Keratinocyte (primary cell): ENCODE measurements at regions not wholly inside any gene's neighbourhood (a gene's known extent, or its start where the extent isn't known, plus 50 kb on each side); places are given as distances from the start of the nearest gene placed in this dataset.

Experiments
- DNase-seq: peaks from one replicate; pipeline ENCODE4 v3.0.0-alpha.2; 2011; ENCODE audit warnings: low read depth, missing footprints, low spot score
- FAIRE-seq: peaks from 2 replicates; lab custom pipeline; 2011; peaks lifted over from hg19 to GRCh38; lab: Jason Lieb, UNC
- H2AFZ ChIP-seq: 2 replicates; pipeline ENCODE4 v1.6.0; 2012; ENCODE audit warnings: low read length, control low read depth, inconsistent platforms; ENCODE audit not compliant: control insufficient read depth
- H3K27ac ChIP-seq: 2 replicates; pipeline ENCODE4 v1.5.1; 2011; ENCODE audit warnings: low read length; ENCODE audit not compliant: control insufficient read depth, insufficient read depth
- H3K27me3 ChIP-seq: 3 replicates; pipeline ENCODE4 v1.6.0; 2011; ENCODE audit warnings: low read length; ENCODE audit not compliant: control insufficient read depth, insufficient read depth; ENCODE audit errors: extremely low read depth
- H3K36me3 ChIP-seq, 2 experiments: 2 replicates in 1 of 2; 3 replicates in 1 of 2; pipeline ENCODE4 v1.5.1; 2011; ENCODE audit warnings: low read length in 2 of 2, mild to moderate bottlenecking in 1 of 2; ENCODE audit not compliant: control insufficient read depth in 2 of 2, insufficient read depth in 2 of 2; ENCODE audit errors: extremely low read depth in 1 of 2
- H3K4me1 ChIP-seq: 3 replicates; pipeline ENCODE4 v1.5.1; 2011; ENCODE audit warnings: low read length; ENCODE audit not compliant: control insufficient read depth, insufficient read depth; ENCODE audit errors: extremely low read depth
- H3K4me2 ChIP-seq: 3 replicates; pipeline ENCODE4 v1.6.0; 2011; ENCODE audit warnings: low read depth, low read length; ENCODE audit not compliant: control insufficient read depth, insufficient read depth; ENCODE audit errors: extremely low read depth
- H3K4me3 ChIP-seq, 3 experiments: fragments of 200-600 bp in 1 of 3; sonication (generic) in 1 of 3; 2 replicates in 2 of 3; 3 replicates in 1 of 3; pipeline ENCODE4 v1.5.1; 2011 to 2016; ENCODE audit warnings: low read length in 3 of 3, mild to moderate bottlenecking in 3 of 3, control low read depth in 2 of 3, inconsistent platforms in 1 of 3, low read depth in 1 of 3, mixed read lengths in 1 of 3, mixed run types in 1 of 3, moderate library complexity in 1 of 3; ENCODE audit not compliant: control insufficient read depth in 2 of 3, insufficient read depth in 2 of 3; ENCODE audit errors: extremely low read depth in 1 of 3
- H3K79me2 ChIP-seq: 2 replicates; pipeline ENCODE4 v1.6.0; 2012; ENCODE audit warnings: low read length; ENCODE audit not compliant: control insufficient read depth, insufficient read depth
- H3K9ac ChIP-seq: 3 replicates; pipeline ENCODE4 v1.6.0; 2011; ENCODE audit warnings: low read length; ENCODE audit not compliant: control insufficient read depth, insufficient read depth; ENCODE audit errors: extremely low read depth
- H3K9me1 ChIP-seq: 3 replicates; pipeline ENCODE4 v1.6.0; 2011; ENCODE audit warnings: low read length; ENCODE audit not compliant: control insufficient read depth, insufficient read depth; ENCODE audit errors: extremely low read depth
- H3K9me3 ChIP-seq: 2 replicates; pipeline ENCODE4 v1.5.1; 2012; ENCODE audit warnings: low read depth, low read length; ENCODE audit not compliant: control insufficient read depth
- H4K20me1 ChIP-seq: 3 replicates; pipeline ENCODE4 v1.6.0; 2011; ENCODE audit warnings: low read length; ENCODE audit not compliant: control insufficient read depth, insufficient read depth; ENCODE audit errors: extremely low read depth
- EZH2 ChIP-seq: IDR thresholded peaks from one replicate; pipeline ENCODE4 v1.6.1; 2012; ENCODE audit warnings: inconsistent platforms, mild to moderate bottlenecking, low read length, moderate library complexity
- dilution Hi-C: fragments of 300-500 bp; cut with MboI; formaldehyde crosslinking; loops from one replicate; pipeline ENCODE4 v1.7.0; 2020; ENCODE audit warnings: low sequenced_read_pairs; ENCODE audit not compliant: extremely low pct_ligation_motif_present
- TF ChIP-seq, protein P1 (sequence below), 3 experiments: IDR thresholded peaks in 1 of 3; conservative IDR thresholded peaks in 1 of 3; optimal IDR thresholded peaks in 1 of 3; 2 replicates in 2 of 3; 3 replicates in 1 of 3; pipeline versions ENCODE3 to v1.5.1; 2011; ENCODE audit warnings: low read length in 3 of 3, mild to moderate bottlenecking in 3 of 3, moderate library complexity in 2 of 3, control low read depth in 1 of 3, inconsistent platforms in 1 of 3; ENCODE audit not compliant: insufficient read depth in 2 of 3; ENCODE audit errors: extremely low read depth in 1 of 3

DNA sequence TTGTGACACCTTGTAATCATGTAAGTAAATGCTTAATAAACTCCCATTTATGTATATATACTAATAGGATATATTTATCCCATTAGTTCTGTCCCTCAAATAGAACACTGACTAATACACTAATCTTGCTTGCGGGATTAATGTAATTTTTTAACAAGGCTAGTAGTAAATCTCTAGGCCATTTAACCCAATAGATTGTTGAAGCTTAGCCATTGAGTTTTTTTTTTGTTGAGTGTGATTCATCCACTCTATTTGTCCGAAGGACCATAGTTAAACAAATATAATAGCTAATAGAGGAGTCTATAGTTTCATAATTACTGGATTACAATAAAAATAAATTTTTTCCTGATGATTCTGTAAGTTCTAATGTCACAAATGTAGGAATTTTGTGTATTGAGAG, 474.4 kb downstream of the CDH9 start:
- no peak for DNase-seq

DNA sequence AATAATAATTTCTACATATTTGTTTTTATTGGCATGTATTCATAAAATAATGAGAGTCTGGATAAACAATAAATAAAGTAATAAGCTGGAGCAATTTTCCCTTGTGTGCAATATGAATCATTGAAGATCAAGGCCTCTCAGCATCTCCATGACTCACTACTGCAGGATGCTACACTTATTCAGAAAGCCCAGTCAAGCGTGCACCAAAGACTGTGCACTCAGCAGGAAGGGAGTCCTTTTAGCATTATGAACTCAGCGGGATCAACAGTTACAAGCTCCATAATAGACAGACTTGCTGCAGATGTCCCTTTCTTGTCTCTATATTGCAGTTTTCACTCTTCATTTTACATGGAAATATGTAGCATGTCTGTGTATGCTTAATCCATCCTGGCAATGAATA, 485.3 kb downstream of the CDH9 start:
- H3K27ac ChIP-seq, result no peak overlapping the region
- no peaks in the 10 kb centered on the region for H4K20me1 ChIP-seq
- no peaks in the 10 kb centered on the region for H3K36me3 ChIP-seq
- DNase-seq (no peak), FAIRE-seq (no peak)
- no peaks in the 10 kb centered on the region for H3K9me1 ChIP-seq
- no peaks in the 10 kb centered on the region for H3K27me3 ChIP-seq
- H3K79me2 ChIP-seq, result no peaks in the 10 kb centered on the region
- H3K4me1 ChIP-seq, result no peaks in the 10 kb centered on the region
- no peak overlapping the region for H2AFZ ChIP-seq
- dilution Hi-C loops, result no loop called here
- no peak overlapping the region for H3K4me3 ChIP-seq
- no peak overlapping the region for H3K9ac ChIP-seq
- TF ChIP-seq, protein P1, sequence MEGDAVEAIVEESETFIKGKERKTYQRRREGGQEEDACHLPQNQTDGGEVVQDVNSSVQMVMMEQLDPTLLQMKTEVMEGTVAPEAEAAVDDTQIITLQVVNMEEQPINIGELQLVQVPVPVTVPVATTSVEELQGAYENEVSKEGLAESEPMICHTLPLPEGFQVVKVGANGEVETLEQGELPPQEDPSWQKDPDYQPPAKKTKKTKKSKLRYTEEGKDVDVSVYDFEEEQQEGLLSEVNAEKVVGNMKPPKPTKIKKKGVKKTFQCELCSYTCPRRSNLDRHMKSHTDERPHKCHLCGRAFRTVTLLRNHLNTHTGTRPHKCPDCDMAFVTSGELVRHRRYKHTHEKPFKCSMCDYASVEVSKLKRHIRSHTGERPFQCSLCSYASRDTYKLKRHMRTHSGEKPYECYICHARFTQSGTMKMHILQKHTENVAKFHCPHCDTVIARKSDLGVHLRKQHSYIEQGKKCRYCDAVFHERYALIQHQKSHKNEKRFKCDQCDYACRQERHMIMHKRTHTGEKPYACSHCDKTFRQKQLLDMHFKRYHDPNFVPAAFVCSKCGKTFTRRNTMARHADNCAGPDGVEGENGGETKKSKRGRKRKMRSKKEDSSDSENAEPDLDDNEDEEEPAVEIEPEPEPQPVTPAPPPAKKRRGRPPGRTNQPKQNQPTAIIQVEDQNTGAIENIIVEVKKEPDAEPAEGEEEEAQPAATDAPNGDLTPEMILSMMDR (optimal IDR thresholded peaks at IDR 0.05 in 1 of 3, IDR thresholded peaks at IDR 0.05 in 1 of 3, conservative IDR thresholded peaks at IDR 0.05 in 1 of 3; ENCODE audit: extremely low read depth in 1 of 3, insufficient read depth in 2 of 3, low read length in 3 of 3), result no peak
- no peak for TF ChIP-seq EZH2
- H3K9me3 ChIP-seq, result no peaks in the 10 kb centered on the region
- no peak overlapping the region for H3K4me2 ChIP-seq

More for the DNA sequence above, 474.4 kb downstream of the CDH9 start:
- dilution Hi-C loops, result no loop called here
- H2AFZ ChIP-seq, result no peak overlapping the region
- no peaks in the 10 kb centered on the region for H4K20me1 ChIP-seq
- H3K9ac ChIP-seq, result no peak overlapping the region
- no peaks in the 10 kb centered on the region for H3K9me1 ChIP-seq
- no peak overlapping the region for H3K27ac ChIP-seq
- no peaks in the 10 kb centered on the region for H3K27me3 ChIP-seq
- H3K4me1 ChIP-seq, result no peaks in the 10 kb centered on the region
- TF ChIP-seq, protein P1 (optimal IDR thresholded peaks at IDR 0.05 in 1 of 3, IDR thresholded peaks at IDR 0.05 in 1 of 3, conservative IDR thresholded peaks at IDR 0.05 in 1 of 3; ENCODE audit: extremely low read depth in 1 of 3, insufficient read depth in 2 of 3, low read length in 3 of 3), result no peak
- no peak for TF ChIP-seq EZH2
- no peak overlapping the region for H3K4me2 ChIP-seq
- no peaks in the 10 kb centered on the region for H3K79me2 ChIP-seq
- peaks cover 5% of the 10 kb centered on the region for H3K9me3 ChIP-seq
- no peak overlapping the region for H3K4me3 ChIP-seq
- H3K36me3 ChIP-seq, result no peaks in the 10 kb centered on the region
- no peak for FAIRE-seq
